ENCODE measurements at regions not wholly inside any gene's neighbourhood (a gene's known extent, or its start where the extent isn't known, plus 50 kb on each side); places are given as distances from the start of the nearest gene placed in this dataset.

DNA sequence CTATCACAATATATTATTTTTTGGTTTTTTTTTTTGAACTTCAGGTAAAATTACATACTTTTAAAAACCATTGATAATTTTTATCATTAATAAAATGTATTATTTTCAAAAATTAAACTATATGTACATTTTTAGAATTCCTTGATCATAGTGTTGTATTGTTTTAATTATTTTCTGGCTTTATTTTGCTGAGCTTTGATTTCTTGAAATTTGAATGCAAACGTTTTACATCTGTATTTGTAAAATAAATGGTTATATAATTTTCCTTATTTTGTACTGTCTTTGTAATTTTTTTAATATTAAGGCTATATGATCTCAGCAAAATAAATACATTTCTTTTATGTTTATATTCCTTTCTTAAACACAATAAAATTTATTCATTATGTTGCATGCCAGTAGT is 125.6 kb downstream of the KIF2B start:
- TF ChIP-seq, protein P1, sequence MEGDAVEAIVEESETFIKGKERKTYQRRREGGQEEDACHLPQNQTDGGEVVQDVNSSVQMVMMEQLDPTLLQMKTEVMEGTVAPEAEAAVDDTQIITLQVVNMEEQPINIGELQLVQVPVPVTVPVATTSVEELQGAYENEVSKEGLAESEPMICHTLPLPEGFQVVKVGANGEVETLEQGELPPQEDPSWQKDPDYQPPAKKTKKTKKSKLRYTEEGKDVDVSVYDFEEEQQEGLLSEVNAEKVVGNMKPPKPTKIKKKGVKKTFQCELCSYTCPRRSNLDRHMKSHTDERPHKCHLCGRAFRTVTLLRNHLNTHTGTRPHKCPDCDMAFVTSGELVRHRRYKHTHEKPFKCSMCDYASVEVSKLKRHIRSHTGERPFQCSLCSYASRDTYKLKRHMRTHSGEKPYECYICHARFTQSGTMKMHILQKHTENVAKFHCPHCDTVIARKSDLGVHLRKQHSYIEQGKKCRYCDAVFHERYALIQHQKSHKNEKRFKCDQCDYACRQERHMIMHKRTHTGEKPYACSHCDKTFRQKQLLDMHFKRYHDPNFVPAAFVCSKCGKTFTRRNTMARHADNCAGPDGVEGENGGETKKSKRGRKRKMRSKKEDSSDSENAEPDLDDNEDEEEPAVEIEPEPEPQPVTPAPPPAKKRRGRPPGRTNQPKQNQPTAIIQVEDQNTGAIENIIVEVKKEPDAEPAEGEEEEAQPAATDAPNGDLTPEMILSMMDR (IDR thresholded peaks at IDR 0.05; ENCODE audit: low read length), result no peak
- no peak for TF ChIP-seq EZH2 (IDR thresholded peaks at IDR 0.05; ENCODE audit: borderline replicate concordance, low read length)

Measured in OCI-LY1 (cell line).